Activated CD8-positive, alpha-beta T cell treated with anti-CD3 and anti-CD28 coated beads, Interleukin-2, amount 10 ng/mL, durations not matched to agents 7 days and 5 days (primary cell): ENCODE measurements at regions not wholly inside any gene's neighbourhood (a gene's known extent, or its start where the extent isn't known, plus 50 kb on each side); places are given as distances from the start of the nearest gene placed in this dataset.

Source experiments
- ATAC-seq: fragments of 150-1000 bp; cut with Tn5 transposase; one replicate; pipeline ENCODE4 v1.10.0; 2021; ENCODE audit warnings: moderate library complexity
- CTCF ChIA-PET: fragments of 350-600 bp; sonication (Branson Sonifier 250); formaldehyde crosslinking; loops from one replicate; lab custom pipeline; 2021; ENCODE audit warnings: antibody characterized with exemption; lab: Charles Lee
- POLR2A ChIA-PET: fragments of 350-600 bp; sonication (Branson Sonifier 250); formaldehyde crosslinking; loops from one replicate; lab custom pipeline; 2021; ENCODE audit warnings: antibody characterized with exemption; lab: Charles Lee
- DNase-seq: peaks from one replicate; pipeline ENCODE4 v3.0.0-alpha.2; 2020
- H3K27ac Mint-ChIP-seq: one replicate; pipeline ENCODE4 v1.8.0; 2021; ENCODE audit warnings: mild to moderate bottlenecking, mixed read lengths
- H3K27me3 Mint-ChIP-seq: one replicate; pipeline ENCODE4 v1.8.0; 2021; ENCODE audit warnings: low read depth, mixed read lengths
- H3K36me3 Mint-ChIP-seq: one replicate; pipeline ENCODE4 v1.8.0; 2021; ENCODE audit warnings: low read depth, mixed read lengths
- H3K4me1 Mint-ChIP-seq: one replicate; pipeline ENCODE4 v1.8.0; 2021; ENCODE audit warnings: low read depth, mixed read lengths
- H3K4me3 Mint-ChIP-seq: one replicate; pipeline ENCODE4 v1.8.0; 2021; ENCODE audit warnings: mild to moderate bottlenecking, mixed read lengths
- H3K9me3 Mint-ChIP-seq: one replicate; pipeline ENCODE4 v1.8.0; 2022; ENCODE audit warnings: mixed read lengths; ENCODE audit not compliant: insufficient read depth

- no peak overlapping the region for H3K4me3 Mint-ChIP-seq
Measured at GRCh38 chr15:29910068-29910467, 87.8 kb upstream of the TJP1 start.

GRCh38 chr15:29904757-29905417 lies 82.6 kb upstream of the TJP1 start:
- ChIA-PET CTCF (no interaction called here), POLR2A (no interaction called here)
- H3K27me3 Mint-ChIP-seq: no peaks in the 10 kb centered on the region
- ATAC-seq: no peak
- no peak overlapping the region for H3K4me3 Mint-ChIP-seq
- no peaks in the 10 kb centered on the region for H3K36me3 Mint-ChIP-seq
- H3K27ac Mint-ChIP-seq: no peak overlapping the region
- H3K9me3 Mint-ChIP-seq: peaks cover 4% of the 10 kb centered on the region
- DNase-seq: no peak
- no peaks in the 10 kb centered on the region for H3K4me1 Mint-ChIP-seq

More at GRCh38 chr15:29910068-29910467, 87.8 kb upstream of the TJP1 start:
- ChIA-PET CTCF (no interaction called here), POLR2A (no interaction called here)
- H3K27ac Mint-ChIP-seq: no peak overlapping the region
- H3K36me3 Mint-ChIP-seq: no peaks in the 10 kb centered on the region
- no peaks in the 10 kb centered on the region for H3K4me1 Mint-ChIP-seq
- peaks cover 2% of the 10 kb centered on the region for H3K27me3 Mint-ChIP-seq
- ATAC-seq (no peak), DNase-seq (no peak)
- H3K9me3 Mint-ChIP-seq: peaks cover 9% of the 10 kb centered on the region

- CTCF ChIA-PET: no interaction called here
- Mint-ChIP-seq H3K9me3 (peaks cover 4% of the 10 kb centered on the region), H3K4me3 (no peak overlapping the region), H3K36me3 (no peaks in the 10 kb centered on the region), H3K27me3 (no peaks in the 10 kb centered on the region), H3K27ac (no peak overlapping the region), H3K4me1 (no peaks in the 10 kb centered on the region)
- ATAC-seq: no peak
- POLR2A ChIA-PET: no interaction called here
- DNase-seq: no peak
Measured at GRCh38 chr15:29903785-29904464, 81.7 kb upstream of the TJP1 start.

GRCh38 chr15:29903028-29903427 lies 80.8 kb upstream of the TJP1 start:
- ChIA-PET POLR2A (no interaction called here), CTCF (no interaction called here)
- H3K27me3 Mint-ChIP-seq: no peaks in the 10 kb centered on the region
- H3K4me1 Mint-ChIP-seq: no peaks in the 10 kb centered on the region
- no peaks in the 10 kb centered on the region for H3K36me3 Mint-ChIP-seq
- H3K4me3 Mint-ChIP-seq: no peak overlapping the region
- no peaks in the 10 kb centered on the region for H3K9me3 Mint-ChIP-seq
- DNase-seq (no peak), ATAC-seq (no peak)
- no peak overlapping the region for H3K27ac Mint-ChIP-seq

- ChIA-PET CTCF (no interaction called here), POLR2A (no interaction called here)
- Mint-ChIP-seq H3K4me3 (no peak overlapping the region), H3K27ac (no peak overlapping the region), H3K36me3 (no peaks in the 10 kb centered on the region), H3K4me1 (no peaks in the 10 kb centered on the region), H3K9me3 (no peaks in the 10 kb centered on the region), H3K27me3 (no peaks in the 10 kb centered on the region)
- ATAC-seq: no peak
- no peak for DNase-seq
Measured at GRCh38 chr15:29900237-29901189, 78.2 kb upstream of the TJP1 start.

- POLR2A ChIA-PET: no interaction called here
- Mint-ChIP-seq H3K4me1 (no peaks in the 10 kb centered on the region), H3K27me3 (peaks cover 2% of the 10 kb centered on the region), H3K9me3 (no peaks in the 10 kb centered on the region), H3K36me3 (no peaks in the 10 kb centered on the region), H3K4me3 (no peak overlapping the region), H3K27ac (no peak overlapping the region)
- CTCF ChIA-PET: no interaction called here
- DNase-seq (no peak), ATAC-seq (no peak)
Measured at GRCh38 chr15:29896062-29896461, 73.8 kb upstream of the TJP1 start.

- CTCF ChIA-PET: no interaction called here
- Mint-ChIP-seq H3K9me3 (no peaks in the 10 kb centered on the region), H3K27ac (no peak overlapping the region), H3K4me3 (no peak overlapping the region), H3K4me1 (no peaks in the 10 kb centered on the region), H3K36me3 (no peaks in the 10 kb centered on the region), H3K27me3 (peaks cover 2% of the 10 kb centered on the region)
- DNase-seq (no peak), ATAC-seq (no peak)
- POLR2A ChIA-PET: no interaction called here
Measured at GRCh38 chr15:29891096-29891457, 68.8 kb upstream of the TJP1 start.

GRCh38 chr15:29890336-29891095 lies 68.2 kb upstream of the TJP1 start:
- H3K4me3 Mint-ChIP-seq: no peak overlapping the region
- ChIA-PET CTCF (no interaction called here), POLR2A (no interaction called here)
- H3K36me3 Mint-ChIP-seq: no peaks in the 10 kb centered on the region
- H3K9me3 Mint-ChIP-seq: no peaks in the 10 kb centered on the region
- no peaks in the 10 kb centered on the region for H3K4me1 Mint-ChIP-seq
- DNase-seq (no peak), ATAC-seq (no peak)
- no peak overlapping the region for H3K27ac Mint-ChIP-seq
- H3K27me3 Mint-ChIP-seq: peaks cover 2% of the 10 kb centered on the region

- CTCF ChIA-PET: no interaction called here
- H3K27ac Mint-ChIP-seq: no peak overlapping the region
- no peak for ATAC-seq
Measured at GRCh38 chr15:29889542-29890329, 67.5 kb upstream of the TJP1 start.

GRCh38 chr15:29888646-29889045 lies 66.4 kb upstream of the TJP1 start:
- Mint-ChIP-seq H3K4me3 (no peak overlapping the region), H3K27ac (no peak overlapping the region), H3K9me3 (no peaks in the 10 kb centered on the region), H3K4me1 (no peaks in the 10 kb centered on the region), H3K36me3 (no peaks in the 10 kb centered on the region), H3K27me3 (peaks cover 3% of the 10 kb centered on the region)
- DNase-seq: no peak
- CTCF ChIA-PET: no interaction called here
- POLR2A ChIA-PET: no interaction called here
- ATAC-seq: no peak

More at GRCh38 chr15:29889542-29890329, 67.5 kb upstream of the TJP1 start:
- H3K9me3 Mint-ChIP-seq: no peaks in the 10 kb centered on the region
- H3K4me3 Mint-ChIP-seq: no peak overlapping the region
- H3K27me3 Mint-ChIP-seq: peaks cover 5% of the 10 kb centered on the region
- POLR2A ChIA-PET: no interaction called here
- H3K36me3 Mint-ChIP-seq: no peaks in the 10 kb centered on the region
- no peaks in the 10 kb centered on the region for H3K4me1 Mint-ChIP-seq
- no peak for DNase-seq

GRCh38 chr15:29887721-29888120 lies 65.5 kb upstream of the TJP1 start:
- Mint-ChIP-seq H3K9me3 (no peaks in the 10 kb centered on the region), H3K4me1 (no peaks in the 10 kb centered on the region), H3K27me3 (peaks cover 3% of the 10 kb centered on the region), H3K4me3 (no peak overlapping the region), H3K27ac (no peak overlapping the region), H3K36me3 (no peaks in the 10 kb centered on the region)
- ATAC-seq (no peak), DNase-seq (no peak)
- ChIA-PET POLR2A (no interaction called here), CTCF (no interaction called here)
